WTC11 (cell line): ENCODE measurements at regions not wholly inside any gene's neighbourhood (a gene's known extent, or its start where the extent isn't known, plus 50 kb on each side); places are given as distances from the start of the nearest gene placed in this dataset.

Experiments used
- ATAC-seq: fragments of 200-7000 bp; cut with Tn5 transposase; 2 replicates; pipeline ENCODE4 v1.10.0; 2021; ENCODE audit warnings: mild to moderate bottlenecking, moderate library complexity
- CTCF ChIA-PET: fragments of 300-600 bp; sonication (Branson Sonifier 250); formaldehyde crosslinking; loops from one replicate; lab custom pipeline; 2021; ENCODE audit warnings: antibody characterized with exemption; lab: Charles Lee
- POLR2A ChIA-PET: fragments of 350-600 bp; sonication (Branson Sonifier 250); formaldehyde crosslinking; loops from one replicate; lab custom pipeline; 2021; ENCODE audit warnings: antibody characterized with exemption; lab: Charles Lee
- DNase-seq: peaks from one replicate; pipeline ENCODE4 v3.0.0; 2021; ENCODE audit warnings: low spot score
- H3K27ac Mint-ChIP-seq: 2 replicates; pipeline ENCODE4 v1.8.0; 2021; ENCODE audit warnings: mixed read lengths
- H3K27me3 Mint-ChIP-seq: 2 replicates; pipeline ENCODE4 v1.8.0; 2021; ENCODE audit warnings: low read depth, mild to moderate bottlenecking, moderate library complexity, mixed read lengths
- H3K36me3 Mint-ChIP-seq: 2 replicates; pipeline ENCODE4 v1.8.0; 2021; ENCODE audit warnings: mixed read lengths
- H3K4me1 Mint-ChIP-seq: 2 replicates; pipeline ENCODE4 v1.8.0; 2022; ENCODE audit warnings: mixed read lengths
- H3K4me3 Mint-ChIP-seq: 2 replicates; pipeline ENCODE4 v1.8.0; 2021; ENCODE audit warnings: mild to moderate bottlenecking, moderate library complexity, mixed read lengths
- H3K9me3 Mint-ChIP-seq: 2 replicates; pipeline ENCODE4 v1.8.0; 2021; ENCODE audit warnings: mixed read lengths
- ATF1 ChIP-seq: sonication (generic); formaldehyde crosslinking; IDR thresholded peaks from 2 replicates; pipeline ENCODE4 v1.8.1; 2023; ENCODE audit warnings: mild to moderate bottlenecking, moderate library complexity, missing genetic modification reagents
- ESRRA ChIP-seq: sonication (generic); formaldehyde crosslinking; IDR thresholded peaks from 2 replicates; pipeline ENCODE4 v1.8.1; 2022; ENCODE audit warnings: mild to moderate bottlenecking, missing genetic modification reagents, borderline replicate concordance
- ETV6 ChIP-seq: sonication (generic); formaldehyde crosslinking; IDR thresholded peaks from 2 replicates; pipeline ENCODE4 v1.8.1; 2022; ENCODE audit warnings: mild to moderate bottlenecking, missing genetic modification reagents
- GTF2I ChIP-seq: fragments of 250-450 bp; sonication (Bioruptor Pico); conservative IDR thresholded peaks from 2 replicates; pipeline ENCODE4 v1.4.0; 2021; ENCODE audit warnings: mild to moderate bottlenecking
- JAZF1 ChIP-seq: fragments of 250-450 bp; sonication (Bioruptor Pico); IDR thresholded peaks from 2 replicates; pipeline ENCODE4 v1.9.0; 2021; ENCODE audit warnings: moderate library complexity, mild to moderate bottlenecking, inconsistent platforms
- MYBL2 ChIP-seq: sonication (generic); formaldehyde crosslinking; IDR thresholded peaks from 2 replicates; pipeline ENCODE4 v1.8.1; 2023; ENCODE audit warnings: mild to moderate bottlenecking, moderate library complexity, missing genetic modification reagents
- NFE2L1 ChIP-seq: sonication (generic); formaldehyde crosslinking; IDR thresholded peaks from 2 replicates; pipeline ENCODE4 v1.8.1; 2023; ENCODE audit warnings: missing genetic modification reagents
- NR1H2 ChIP-seq: sonication (generic); formaldehyde crosslinking; IDR thresholded peaks from 2 replicates; pipeline ENCODE4 v1.9.0; 2021; ENCODE audit warnings: mild to moderate bottlenecking, moderate library complexity, missing genetic modification reagents
- NR3C1 ChIP-seq: sonication (generic); formaldehyde crosslinking; conservative IDR thresholded peaks from 2 replicates; pipeline ENCODE4 v1.8.1; 2023; ENCODE audit warnings: low read depth, mild to moderate bottlenecking, missing genetic modification reagents
- OVOL2 ChIP-seq: fragments of 250-450 bp; sonication (Bioruptor Pico); IDR thresholded peaks from 2 replicates; pipeline ENCODE4 v1.9.0; 2021; ENCODE audit warnings: mild to moderate bottlenecking, borderline replicate concordance
- RELA ChIP-seq: sonication (generic); formaldehyde crosslinking; IDR thresholded peaks from 2 replicates; pipeline ENCODE4 v1.8.1; 2022; ENCODE audit warnings: missing genetic modification reagents, mild to moderate bottlenecking, borderline replicate concordance
- ZNF138 ChIP-seq: sonication (generic); formaldehyde crosslinking; conservative IDR thresholded peaks from 2 replicates; pipeline ENCODE4 v1.8.1; 2022; ENCODE audit warnings: mild to moderate bottlenecking, moderate library complexity, missing genetic modification reagents
- ZNF396 ChIP-seq: fragments of 250-450 bp; sonication (Bioruptor Pico); IDR thresholded peaks from 2 replicates; pipeline ENCODE4 v1.8.0; 2021; ENCODE audit warnings: mild to moderate bottlenecking, moderate library complexity, borderline replicate concordance
- ZNF416 ChIP-seq: fragments of 250-450 bp; sonication (Bioruptor Pico); IDR thresholded peaks from 2 replicates; pipeline ENCODE4 v1.9.0; 2021; ENCODE audit warnings: mild to moderate bottlenecking, inconsistent platforms
- TF ChIP-seq, protein P1 (sequence below): sonication (generic); formaldehyde crosslinking; IDR thresholded peaks from 2 replicates; pipeline ENCODE4 v1.8.0; 2023; ENCODE audit warnings: missing genetic modification reagents
- TF ChIP-seq, protein P2 (sequence below): fragments of 250-450 bp; sonication (Bioruptor Pico); conservative IDR thresholded peaks from 2 replicates; pipeline ENCODE4 v1.9.0; 2021; ENCODE audit warnings: mild to moderate bottlenecking
- TF ChIP-seq, protein P3 (sequence below): sonication (generic); formaldehyde crosslinking; IDR thresholded peaks from 2 replicates; pipeline ENCODE4 v1.8.1; 2023; ENCODE audit warnings: mild to moderate bottlenecking, missing genetic modification reagents
- TF ChIP-seq, protein P4 (sequence below): sonication (generic); formaldehyde crosslinking; IDR thresholded peaks from 2 replicates; pipeline ENCODE4 v1.8.1; 2023; ENCODE audit warnings: mild to moderate bottlenecking, missing genetic modification reagents, moderate library complexity
- TF ChIP-seq, protein P5 (sequence below): sonication (generic); formaldehyde crosslinking; IDR thresholded peaks from 2 replicates; pipeline ENCODE4 v1.8.1; 2023; ENCODE audit warnings: mild to moderate bottlenecking, missing genetic modification reagents
- TF ChIP-seq, protein P6 (sequence below): fragments of 250-450 bp; sonication (Bioruptor Pico); IDR thresholded peaks from 2 replicates; pipeline ENCODE4 v1.9.0; 2021; ENCODE audit warnings: mild to moderate bottlenecking
- TF ChIP-seq, protein P7 (sequence below): sonication (generic); formaldehyde crosslinking; IDR thresholded peaks from 2 replicates; pipeline ENCODE4 v1.8.1; 2022; ENCODE audit warnings: mild to moderate bottlenecking, moderate library complexity, missing genetic modification reagents
- TF ChIP-seq, protein P8 (sequence below): fragments of 250-450 bp; sonication (Bioruptor Pico); IDR thresholded peaks from 2 replicates; pipeline ENCODE4 v1.8.0; 2021; ENCODE audit warnings: mild to moderate bottlenecking
- TF ChIP-seq, protein P9 (sequence below): sonication (generic); formaldehyde crosslinking; IDR thresholded peaks from 2 replicates; pipeline ENCODE4 v1.8.1; 2022; ENCODE audit warnings: mild to moderate bottlenecking, missing genetic modification reagents, moderate library complexity, borderline replicate concordance

DNA sequence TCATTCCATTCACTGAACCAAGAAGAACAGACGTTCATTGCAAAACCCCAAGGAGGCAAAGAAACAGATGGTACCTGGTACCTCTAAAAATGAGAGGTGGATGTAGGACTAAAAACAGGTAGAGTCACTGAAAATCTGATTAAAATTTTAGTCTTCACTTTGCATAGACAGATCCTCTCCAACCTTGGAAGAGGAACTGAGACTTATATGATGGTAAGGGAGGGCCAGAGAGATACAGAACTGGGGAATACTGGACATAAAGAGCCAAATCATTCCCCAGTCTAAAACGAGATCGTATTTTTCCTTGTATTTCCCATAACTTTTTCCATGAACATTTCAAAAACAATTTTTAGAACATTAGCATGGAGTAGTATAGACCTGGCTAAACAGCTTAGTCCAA, 59.7 kb upstream of the SPOPL start (continued):
- TF ChIP-seq, protein P1, sequence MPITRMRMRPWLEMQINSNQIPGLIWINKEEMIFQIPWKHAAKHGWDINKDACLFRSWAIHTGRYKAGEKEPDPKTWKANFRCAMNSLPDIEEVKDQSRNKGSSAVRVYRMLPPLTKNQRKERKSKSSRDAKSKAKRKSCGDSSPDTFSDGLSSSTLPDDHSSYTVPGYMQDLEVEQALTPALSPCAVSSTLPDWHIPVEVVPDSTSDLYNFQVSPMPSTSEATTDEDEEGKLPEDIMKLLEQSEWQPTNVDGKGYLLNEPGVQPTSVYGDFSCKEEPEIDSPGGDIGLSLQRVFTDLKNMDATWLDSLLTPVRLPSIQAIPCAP (CRISPR knock-in tag), result no peak
- TF ChIP-seq MYBL2 (CRISPR knock-in tag) (no peak), ESRRA (no peak), NR1H2 (no peak), GTF2I (CRISPR knock-in tag) (no peak), ZNF416 (no peak)
- TF ChIP-seq, protein P2, sequence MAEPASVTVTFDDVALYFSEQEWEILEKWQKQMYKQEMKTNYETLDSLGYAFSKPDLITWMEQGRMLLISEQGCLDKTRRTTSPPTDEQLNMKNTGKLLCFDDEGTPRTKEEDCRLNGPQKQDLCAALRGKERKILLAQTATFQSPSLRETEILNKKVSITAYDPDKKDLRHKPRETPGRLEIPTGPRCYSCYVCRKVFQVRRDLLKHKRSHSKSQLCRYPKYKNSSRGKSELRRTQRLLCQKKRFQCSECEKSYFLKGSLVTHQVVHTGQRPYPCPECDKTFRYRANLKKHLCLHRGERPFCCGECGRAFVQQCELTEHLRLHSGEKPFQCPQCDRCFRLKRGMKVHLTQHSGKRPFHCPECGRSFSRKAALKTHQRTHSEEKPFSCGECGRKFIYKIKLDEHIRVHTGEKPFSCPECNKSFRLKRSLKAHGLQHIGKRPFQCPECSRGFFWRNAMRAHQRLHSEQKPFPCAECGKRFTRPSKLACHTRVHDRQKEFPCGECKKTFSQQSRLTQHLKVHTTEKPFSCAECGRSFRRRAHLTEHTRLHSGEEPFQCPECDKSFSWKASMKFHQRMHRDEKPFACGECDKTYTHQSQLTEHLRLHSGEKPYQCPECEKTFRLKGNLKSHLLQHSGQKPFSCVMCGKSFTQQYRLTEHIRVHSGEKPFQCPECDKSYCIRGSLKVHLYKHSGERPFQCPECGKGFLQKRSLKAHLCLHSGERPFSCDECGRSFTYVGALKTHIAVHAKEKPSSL (CRISPR knock-in tag), result no peak
- TF ChIP-seq, protein P3, sequence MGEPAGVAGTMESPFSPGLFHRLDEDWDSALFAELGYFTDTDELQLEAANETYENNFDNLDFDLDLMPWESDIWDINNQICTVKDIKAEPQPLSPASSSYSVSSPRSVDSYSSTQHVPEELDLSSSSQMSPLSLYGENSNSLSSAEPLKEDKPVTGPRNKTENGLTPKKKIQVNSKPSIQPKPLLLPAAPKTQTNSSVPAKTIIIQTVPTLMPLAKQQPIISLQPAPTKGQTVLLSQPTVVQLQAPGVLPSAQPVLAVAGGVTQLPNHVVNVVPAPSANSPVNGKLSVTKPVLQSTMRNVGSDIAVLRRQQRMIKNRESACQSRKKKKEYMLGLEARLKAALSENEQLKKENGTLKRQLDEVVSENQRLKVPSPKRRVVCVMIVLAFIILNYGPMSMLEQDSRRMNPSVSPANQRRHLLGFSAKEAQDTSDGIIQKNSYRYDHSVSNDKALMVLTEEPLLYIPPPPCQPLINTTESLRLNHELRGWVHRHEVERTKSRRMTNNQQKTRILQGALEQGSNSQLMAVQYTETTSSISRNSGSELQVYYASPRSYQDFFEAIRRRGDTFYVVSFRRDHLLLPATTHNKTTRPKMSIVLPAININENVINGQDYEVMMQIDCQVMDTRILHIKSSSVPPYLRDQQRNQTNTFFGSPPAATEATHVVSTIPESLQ (CRISPR knock-in tag), result no peak
- TF ChIP-seq, protein P4, sequence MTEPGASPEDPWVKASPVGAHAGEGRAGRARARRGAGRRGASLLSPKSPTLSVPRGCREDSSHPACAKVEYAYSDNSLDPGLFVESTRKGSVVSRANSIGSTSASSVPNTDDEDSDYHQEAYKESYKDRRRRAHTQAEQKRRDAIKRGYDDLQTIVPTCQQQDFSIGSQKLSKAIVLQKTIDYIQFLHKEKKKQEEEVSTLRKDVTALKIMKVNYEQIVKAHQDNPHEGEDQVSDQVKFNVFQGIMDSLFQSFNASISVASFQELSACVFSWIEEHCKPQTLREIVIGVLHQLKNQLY (CRISPR knock-in tag), result no peak
- TF ChIP-seq, protein P5, sequence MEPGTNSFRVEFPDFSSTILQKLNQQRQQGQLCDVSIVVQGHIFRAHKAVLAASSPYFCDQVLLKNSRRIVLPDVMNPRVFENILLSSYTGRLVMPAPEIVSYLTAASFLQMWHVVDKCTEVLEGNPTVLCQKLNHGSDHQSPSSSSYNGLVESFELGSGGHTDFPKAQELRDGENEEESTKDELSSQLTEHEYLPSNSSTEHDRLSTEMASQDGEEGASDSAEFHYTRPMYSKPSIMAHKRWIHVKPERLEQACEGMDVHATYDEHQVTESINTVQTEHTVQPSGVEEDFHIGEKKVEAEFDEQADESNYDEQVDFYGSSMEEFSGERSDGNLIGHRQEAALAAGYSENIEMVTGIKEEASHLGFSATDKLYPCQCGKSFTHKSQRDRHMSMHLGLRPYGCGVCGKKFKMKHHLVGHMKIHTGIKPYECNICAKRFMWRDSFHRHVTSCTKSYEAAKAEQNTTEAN, result no peak

DNA sequence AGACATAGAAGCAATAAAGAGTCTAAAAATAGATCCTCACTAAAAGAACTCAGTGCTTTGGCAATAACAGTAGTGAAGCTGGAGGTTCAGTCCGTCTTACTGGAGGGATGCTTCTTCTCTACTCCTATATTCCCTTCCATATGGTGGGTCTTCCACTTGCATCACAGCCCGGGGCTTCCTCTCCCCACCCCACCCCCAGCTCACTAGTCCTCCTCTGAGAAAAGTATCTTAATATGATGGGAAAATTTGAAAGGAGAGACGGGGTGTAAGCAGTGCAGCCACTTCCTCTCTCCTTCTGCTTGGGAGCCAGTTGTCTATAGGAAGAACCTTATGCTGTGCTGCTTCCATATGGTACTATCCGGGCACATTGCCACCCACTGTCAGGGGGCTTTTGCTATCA, 57.2 kb upstream of the SPOPL start:
- peaks cover 13% of the 10 kb centered on the region for H3K4me1 Mint-ChIP-seq
- POLR2A ChIA-PET, result no interaction called here
- H3K9me3 Mint-ChIP-seq, result no peaks in the 10 kb centered on the region
- H3K36me3 Mint-ChIP-seq, result no peaks in the 10 kb centered on the region
- ATAC-seq (no peak), DNase-seq (no peak)
- CTCF ChIA-PET, result no interaction called here
- no peak overlapping the region for H3K27ac Mint-ChIP-seq
- H3K27me3 Mint-ChIP-seq, result no peaks in the 10 kb centered on the region
- TF ChIP-seq ATF1 (CRISPR knock-in tag) (no peak), JAZF1 (CRISPR knock-in tag) (no peak)
- no peak overlapping the region for H3K4me3 Mint-ChIP-seq

DNA sequence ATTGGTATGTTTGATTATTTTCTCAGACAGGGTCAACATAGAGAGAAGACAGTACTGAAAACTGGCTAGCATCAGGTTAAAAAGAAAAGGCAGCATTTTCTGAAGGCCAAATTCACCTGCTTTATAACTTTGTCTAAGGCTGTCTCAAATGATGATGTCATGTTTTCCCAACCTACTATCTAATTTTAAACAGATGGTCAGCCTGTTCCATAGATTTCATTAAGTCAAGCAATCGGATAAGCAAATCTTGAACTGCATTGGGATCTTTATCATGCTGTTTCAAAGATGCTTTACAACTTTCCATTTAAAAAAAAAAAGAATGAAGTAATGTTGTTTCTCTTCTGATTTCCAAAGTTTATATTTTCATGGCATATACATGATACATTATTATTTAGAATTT, 56.3 kb upstream of the SPOPL start:
- H3K27me3 Mint-ChIP-seq, result no peaks in the 10 kb centered on the region
- DNase-seq (no peak), ATAC-seq (no peak)
- CTCF ChIA-PET, result no interaction called here
- peaks cover 13% of the 10 kb centered on the region for H3K4me1 Mint-ChIP-seq
- POLR2A ChIA-PET, result no interaction called here
- H3K36me3 Mint-ChIP-seq, result no peaks in the 10 kb centered on the region
- no peak overlapping the region for H3K27ac Mint-ChIP-seq
- H3K4me3 Mint-ChIP-seq, result no peak overlapping the region
- no peaks in the 10 kb centered on the region for H3K9me3 Mint-ChIP-seq
- TF ChIP-seq, protein P6, sequence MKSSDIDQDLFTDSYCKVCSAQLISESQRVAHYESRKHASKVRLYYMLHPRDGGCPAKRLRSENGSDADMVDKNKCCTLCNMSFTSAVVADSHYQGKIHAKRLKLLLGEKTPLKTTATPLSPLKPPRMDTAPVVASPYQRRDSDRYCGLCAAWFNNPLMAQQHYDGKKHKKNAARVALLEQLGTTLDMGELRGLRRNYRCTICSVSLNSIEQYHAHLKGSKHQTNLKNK (CRISPR knock-in tag), result no peak
- TF ChIP-seq, protein P5, result no peak
- TF ChIP-seq ZNF138 (CRISPR knock-in tag), result no peak
- TF ChIP-seq ETV6 (CRISPR knock-in tag), result no peak
- TF ChIP-seq RELA (CRISPR knock-in tag), result no peak
- no peak for TF ChIP-seq NFE2L1 (CRISPR knock-in tag)
- TF ChIP-seq MYBL2 (CRISPR knock-in tag), result no peak
- no peak for TF ChIP-seq NR3C1
- TF ChIP-seq, protein P7, sequence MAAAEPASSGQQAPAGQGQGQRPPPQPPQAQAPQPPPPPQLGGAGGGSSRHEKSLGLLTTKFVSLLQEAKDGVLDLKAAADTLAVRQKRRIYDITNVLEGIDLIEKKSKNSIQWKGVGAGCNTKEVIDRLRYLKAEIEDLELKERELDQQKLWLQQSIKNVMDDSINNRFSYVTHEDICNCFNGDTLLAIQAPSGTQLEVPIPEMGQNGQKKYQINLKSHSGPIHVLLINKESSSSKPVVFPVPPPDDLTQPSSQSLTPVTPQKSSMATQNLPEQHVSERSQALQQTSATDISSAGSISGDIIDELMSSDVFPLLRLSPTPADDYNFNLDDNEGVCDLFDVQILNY (CRISPR knock-in tag), result no peak
- no peak for TF ChIP-seq ZNF396
- TF ChIP-seq, protein P8, sequence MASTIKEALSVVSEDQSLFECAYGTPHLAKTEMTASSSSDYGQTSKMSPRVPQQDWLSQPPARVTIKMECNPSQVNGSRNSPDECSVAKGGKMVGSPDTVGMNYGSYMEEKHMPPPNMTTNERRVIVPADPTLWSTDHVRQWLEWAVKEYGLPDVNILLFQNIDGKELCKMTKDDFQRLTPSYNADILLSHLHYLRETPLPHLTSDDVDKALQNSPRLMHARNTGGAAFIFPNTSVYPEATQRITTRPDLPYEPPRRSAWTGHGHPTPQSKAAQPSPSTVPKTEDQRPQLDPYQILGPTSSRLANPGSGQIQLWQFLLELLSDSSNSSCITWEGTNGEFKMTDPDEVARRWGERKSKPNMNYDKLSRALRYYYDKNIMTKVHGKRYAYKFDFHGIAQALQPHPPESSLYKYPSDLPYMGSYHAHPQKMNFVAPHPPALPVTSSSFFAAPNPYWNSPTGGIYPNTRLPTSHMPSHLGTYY (CRISPR knock-in tag), result no peak
- TF ChIP-seq, protein P9, sequence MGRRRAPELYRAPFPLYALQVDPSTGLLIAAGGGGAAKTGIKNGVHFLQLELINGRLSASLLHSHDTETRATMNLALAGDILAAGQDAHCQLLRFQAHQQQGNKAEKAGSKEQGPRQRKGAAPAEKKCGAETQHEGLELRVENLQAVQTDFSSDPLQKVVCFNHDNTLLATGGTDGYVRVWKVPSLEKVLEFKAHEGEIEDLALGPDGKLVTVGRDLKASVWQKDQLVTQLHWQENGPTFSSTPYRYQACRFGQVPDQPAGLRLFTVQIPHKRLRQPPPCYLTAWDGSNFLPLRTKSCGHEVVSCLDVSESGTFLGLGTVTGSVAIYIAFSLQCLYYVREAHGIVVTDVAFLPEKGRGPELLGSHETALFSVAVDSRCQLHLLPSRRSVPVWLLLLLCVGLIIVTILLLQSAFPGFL (CRISPR knock-in tag), result no peak
- no peak for TF ChIP-seq OVOL2 (CRISPR knock-in tag)
